Chondrocyte (in vitro differentiated cells): ENCODE measurements at regions not wholly inside any gene's neighbourhood (a gene's known extent, or its start where the extent isn't known, plus 50 kb on each side); places are given as distances from the start of the nearest gene placed in this dataset.
A peak's percentile ranks its signal among the peaks of the same experiment; 100 is the strongest.
"Not testable (repeated sequence)": the region's sequence is repeated elsewhere in the genome, so short reads cannot be mapped to it uniquely, and the experiment has no call there.

Experiments
- DNase-seq: peaks from one replicate; pipeline ENCODE4 v3.0.0; 2021; ENCODE audit warnings: mixed read lengths, low spot score
- H3K27ac Mint-ChIP-seq: one replicate; pipeline ENCODE4 v1.8.0; 2021; ENCODE audit warnings: mild to moderate bottlenecking, moderate library complexity, mixed read lengths; ENCODE audit not compliant: unreplicated experiment
- H3K27me3 Mint-ChIP-seq: 2 replicates; pipeline ENCODE4 v1.8.0; 2021; ENCODE audit warnings: low read depth, mixed read lengths
- H3K36me3 Mint-ChIP-seq: 2 replicates; pipeline ENCODE4 v1.8.0; 2021; ENCODE audit warnings: low read depth, mixed read lengths
- H3K4me1 Mint-ChIP-seq: 2 replicates; pipeline ENCODE4 v1.8.0; 2021; ENCODE audit warnings: low read depth, mild to moderate bottlenecking, mixed read lengths
- H3K4me3 Mint-ChIP-seq: one replicate; pipeline ENCODE4 v1.8.0; 2021; ENCODE audit warnings: mild to moderate bottlenecking, moderate library complexity, mixed read lengths; ENCODE audit not compliant: unreplicated experiment
- H3K9me3 Mint-ChIP-seq: 2 replicates; pipeline ENCODE4 v1.8.0; 2021; ENCODE audit warnings: low read depth, mixed read lengths
- TF ChIP-seq, protein P1 (sequence below): fragments of 200-600 bp; sonication (generic); IDR thresholded peaks from 2 replicates; pipeline ENCODE4 v1.5.0; 2021; ENCODE audit warnings: antibody characterized with exemption, mild to moderate bottlenecking, moderate library complexity

DNA sequence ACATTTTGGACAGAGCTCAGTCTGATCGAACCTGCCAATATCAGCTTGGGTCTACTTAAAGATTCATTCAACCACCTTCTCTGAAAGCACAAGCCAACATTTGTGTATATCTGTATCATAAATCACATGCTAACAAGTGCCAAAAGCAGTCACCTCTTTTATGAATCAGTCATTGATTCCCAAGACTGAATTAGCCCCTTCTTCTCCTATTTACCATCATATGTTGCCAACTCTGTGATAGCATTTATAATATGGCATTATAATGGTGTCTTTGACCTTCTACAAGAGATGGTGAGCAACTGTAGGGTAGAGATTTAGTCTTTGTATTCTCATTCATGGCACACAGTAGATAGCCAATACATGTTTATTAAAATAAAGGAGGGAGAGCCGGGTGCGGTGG, 61.4 kb downstream of the DDX53 start:
- Mint-ChIP-seq H3K4me3 (no peak overlapping the region), H3K4me1 (no peaks in the 10 kb centered on the region), H3K27me3 (no peaks in the 10 kb centered on the region), H3K9me3 (peaks cover 8% of the 10 kb centered on the region), H3K36me3 (no peaks in the 10 kb centered on the region), H3K27ac (no peak overlapping the region)
- DNase-seq, result no peak
- TF ChIP-seq, protein P1, sequence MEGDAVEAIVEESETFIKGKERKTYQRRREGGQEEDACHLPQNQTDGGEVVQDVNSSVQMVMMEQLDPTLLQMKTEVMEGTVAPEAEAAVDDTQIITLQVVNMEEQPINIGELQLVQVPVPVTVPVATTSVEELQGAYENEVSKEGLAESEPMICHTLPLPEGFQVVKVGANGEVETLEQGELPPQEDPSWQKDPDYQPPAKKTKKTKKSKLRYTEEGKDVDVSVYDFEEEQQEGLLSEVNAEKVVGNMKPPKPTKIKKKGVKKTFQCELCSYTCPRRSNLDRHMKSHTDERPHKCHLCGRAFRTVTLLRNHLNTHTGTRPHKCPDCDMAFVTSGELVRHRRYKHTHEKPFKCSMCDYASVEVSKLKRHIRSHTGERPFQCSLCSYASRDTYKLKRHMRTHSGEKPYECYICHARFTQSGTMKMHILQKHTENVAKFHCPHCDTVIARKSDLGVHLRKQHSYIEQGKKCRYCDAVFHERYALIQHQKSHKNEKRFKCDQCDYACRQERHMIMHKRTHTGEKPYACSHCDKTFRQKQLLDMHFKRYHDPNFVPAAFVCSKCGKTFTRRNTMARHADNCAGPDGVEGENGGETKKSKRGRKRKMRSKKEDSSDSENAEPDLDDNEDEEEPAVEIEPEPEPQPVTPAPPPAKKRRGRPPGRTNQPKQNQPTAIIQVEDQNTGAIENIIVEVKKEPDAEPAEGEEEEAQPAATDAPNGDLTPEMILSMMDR, result no peak

DNA sequence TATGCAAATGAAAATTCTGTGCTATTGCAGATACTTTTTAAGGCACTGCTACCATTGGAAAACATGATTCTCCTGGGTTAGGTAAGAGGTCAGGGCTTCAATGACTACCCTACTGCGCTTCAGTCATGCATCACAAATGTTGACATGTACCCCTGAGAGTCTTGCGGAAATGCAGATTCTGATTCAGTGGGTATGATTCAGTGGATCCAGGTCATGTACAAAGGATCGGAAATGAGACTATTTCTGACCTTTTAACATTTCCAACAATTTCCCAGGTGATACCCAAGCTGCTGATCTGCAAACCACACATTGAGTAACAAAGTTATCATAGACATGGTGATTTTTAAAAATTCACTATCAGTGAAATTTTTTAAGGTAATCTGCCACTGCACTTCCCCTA, 62.6 kb downstream of the DDX53 start:
- Mint-ChIP-seq H3K4me3 (no peak overlapping the region), H3K27me3 (no peaks in the 10 kb centered on the region), H3K4me1 (no peaks in the 10 kb centered on the region), H3K27ac (no peak overlapping the region), H3K36me3 (no peaks in the 10 kb centered on the region), H3K9me3 (peaks cover 8% of the 10 kb centered on the region)
- TF ChIP-seq, protein P1, result no peak
- DNase-seq, result no peak

DNA sequence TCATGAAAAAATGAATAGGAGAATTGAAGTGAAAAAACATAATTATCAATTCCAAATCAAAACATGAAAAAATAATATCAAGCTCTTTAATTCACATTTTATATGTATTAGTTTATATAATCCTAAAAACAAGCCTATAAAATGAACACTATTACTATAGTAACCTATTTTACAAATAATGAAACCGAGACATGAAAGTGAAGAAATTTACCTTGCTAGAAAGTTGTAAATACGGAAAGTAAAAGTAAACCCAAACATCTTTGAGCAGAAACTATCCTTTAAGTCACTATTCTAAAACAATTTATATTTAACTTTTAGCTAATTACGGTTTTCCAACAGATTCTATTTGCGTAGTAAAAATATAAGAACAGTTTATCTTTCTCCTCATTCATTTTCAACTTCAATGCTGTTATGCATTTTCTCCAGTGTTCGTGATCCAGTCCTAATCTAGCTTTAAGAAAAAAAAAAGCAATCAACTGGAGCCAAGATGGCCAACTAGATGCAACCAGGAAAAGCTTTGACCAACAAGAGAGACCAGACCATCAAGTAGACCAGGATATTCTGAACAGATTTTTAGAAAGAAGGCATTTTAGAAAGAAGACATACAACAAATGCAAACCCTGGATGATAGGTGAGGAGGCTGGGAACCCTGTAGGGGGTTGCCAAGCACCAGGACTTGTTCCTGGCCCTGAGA, 67.0 kb downstream of the DDX53 start:
- Mint-ChIP-seq H3K36me3 (peaks cover 2% of the 10 kb centered on the region), H3K4me3 (no peak overlapping the region), H3K4me1 (no peaks in the 10 kb centered on the region), H3K9me3 (peaks cover 16% of the 10 kb centered on the region), H3K27me3 (peaks cover 6% of the 10 kb centered on the region), H3K27ac (no peak overlapping the region)
- TF ChIP-seq, protein P1, result no peak
- no peak for DNase-seq

DNA sequence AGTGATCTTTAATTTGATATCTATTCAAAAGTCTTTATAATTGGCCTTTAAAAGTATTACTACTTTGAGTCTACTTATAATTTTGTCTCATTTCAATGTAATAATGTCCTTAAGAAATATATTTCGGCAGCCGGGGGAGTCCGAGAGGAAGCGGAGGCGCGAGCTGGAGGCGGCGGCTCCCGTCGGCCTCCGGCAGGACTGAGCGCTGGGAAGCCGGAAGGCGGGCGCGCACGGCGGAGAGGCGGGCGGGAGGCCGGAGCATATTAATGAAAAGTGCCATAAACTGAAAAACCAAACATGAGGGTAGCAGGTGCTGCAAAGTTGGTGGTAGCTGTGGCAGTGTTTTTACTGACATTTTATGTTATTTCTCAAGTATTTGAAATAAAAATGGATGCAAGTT, 75.7 kb downstream of the DDX53 start:
- H3K36me3 Mint-ChIP-seq, H3K27ac Mint-ChIP-seq, H3K4me3 Mint-ChIP-seq, H3K4me1 Mint-ChIP-seq, H3K27me3 Mint-ChIP-seq, DNase-seq: not testable (repeated sequence)
- H3K9me3 Mint-ChIP-seq, result peaks cover 14% of the 10 kb centered on the region

DNA sequence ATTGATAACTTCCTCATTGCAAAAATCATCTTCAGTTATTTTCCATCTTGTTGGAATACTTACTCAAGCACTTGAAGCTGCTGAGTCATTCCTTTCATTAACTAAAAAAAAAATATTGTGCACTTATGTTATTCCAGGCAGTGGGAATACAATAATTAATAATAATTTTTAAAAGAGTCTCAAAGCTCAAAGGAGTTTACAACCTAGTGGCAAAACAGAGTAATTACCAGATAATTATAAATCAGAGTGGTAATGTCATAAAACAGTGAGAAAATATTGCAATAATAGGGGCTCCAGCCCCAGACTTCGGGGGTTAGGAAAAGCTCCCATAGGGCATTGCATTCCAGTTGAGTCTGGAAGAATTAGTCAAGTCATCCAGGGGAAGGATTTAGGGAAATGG, 79.6 kb downstream of the DDX53 start:
- H3K27me3 Mint-ChIP-seq, result no peaks in the 10 kb centered on the region
- H3K4me3 Mint-ChIP-seq, result no peak overlapping the region
- DNase-seq, result no peak
- no peaks in the 10 kb centered on the region for H3K36me3 Mint-ChIP-seq
- no peak overlapping the region for H3K27ac Mint-ChIP-seq
- no peaks in the 10 kb centered on the region for H3K4me1 Mint-ChIP-seq
- TF ChIP-seq, protein P1, result peak; percentile 47
- H3K9me3 Mint-ChIP-seq, result peaks cover 3% of the 10 kb centered on the region

DNA sequence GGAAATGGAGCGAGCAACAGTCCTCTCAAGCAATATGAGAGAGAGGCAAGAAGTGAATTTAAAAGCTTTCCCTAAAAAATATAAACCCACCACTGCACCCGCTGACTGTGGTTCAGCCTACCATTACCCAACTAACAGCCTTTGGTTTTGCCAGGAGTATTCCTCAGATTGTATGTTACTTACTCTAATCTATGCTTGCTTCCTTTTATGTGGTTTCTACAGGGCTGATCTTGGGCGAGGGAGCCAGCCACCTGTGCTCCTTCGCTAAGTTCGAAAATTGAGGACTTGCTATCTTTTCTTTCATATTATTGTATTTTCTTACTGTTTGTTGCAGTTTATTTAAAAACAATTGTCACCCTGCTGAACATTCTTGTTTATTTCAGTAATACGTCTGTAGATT, 101.1 kb downstream of the DDX53 start:
- no peak for DNase-seq
- Mint-ChIP-seq H3K36me3 (no peaks in the 10 kb centered on the region), H3K4me1 (peaks cover 4% of the 10 kb centered on the region), H3K4me3 (no peak overlapping the region), H3K27ac (no peak overlapping the region), H3K9me3 (peaks cover 24% of the 10 kb centered on the region), H3K27me3 (peaks cover 4% of the 10 kb centered on the region)
- TF ChIP-seq, protein P1, result no peak
